ENCODE measurements at regions not wholly inside any gene's neighbourhood (a gene's known extent, or its start where the extent isn't known, plus 50 kb on each side); places are given as distances from the start of the nearest gene placed in this dataset.
A peak's percentile ranks its signal among the peaks of the same experiment; 100 is the strongest.

- no peak for DNase-seq (ENCODE audit: low spot score)
- H3K36me3 ChIP-seq = no peaks in the 10 kb centered on the region
- TF ChIP-seq, protein P1, sequence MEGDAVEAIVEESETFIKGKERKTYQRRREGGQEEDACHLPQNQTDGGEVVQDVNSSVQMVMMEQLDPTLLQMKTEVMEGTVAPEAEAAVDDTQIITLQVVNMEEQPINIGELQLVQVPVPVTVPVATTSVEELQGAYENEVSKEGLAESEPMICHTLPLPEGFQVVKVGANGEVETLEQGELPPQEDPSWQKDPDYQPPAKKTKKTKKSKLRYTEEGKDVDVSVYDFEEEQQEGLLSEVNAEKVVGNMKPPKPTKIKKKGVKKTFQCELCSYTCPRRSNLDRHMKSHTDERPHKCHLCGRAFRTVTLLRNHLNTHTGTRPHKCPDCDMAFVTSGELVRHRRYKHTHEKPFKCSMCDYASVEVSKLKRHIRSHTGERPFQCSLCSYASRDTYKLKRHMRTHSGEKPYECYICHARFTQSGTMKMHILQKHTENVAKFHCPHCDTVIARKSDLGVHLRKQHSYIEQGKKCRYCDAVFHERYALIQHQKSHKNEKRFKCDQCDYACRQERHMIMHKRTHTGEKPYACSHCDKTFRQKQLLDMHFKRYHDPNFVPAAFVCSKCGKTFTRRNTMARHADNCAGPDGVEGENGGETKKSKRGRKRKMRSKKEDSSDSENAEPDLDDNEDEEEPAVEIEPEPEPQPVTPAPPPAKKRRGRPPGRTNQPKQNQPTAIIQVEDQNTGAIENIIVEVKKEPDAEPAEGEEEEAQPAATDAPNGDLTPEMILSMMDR (IDR thresholded peaks at IDR 0.05) = no peak
- peaks cover 0 to 36% of the 10 kb centered on the region in 2 donors for H3K4me1 ChIP-seq
- no peaks in the 10 kb centered on the region for H3K27me3 ChIP-seq
- H3K27ac ChIP-seq = peak overlapping the region in 1 of 2 donors; percentile 68
- H3K4me3 ChIP-seq = no peak overlapping the region
- H3K9me3 ChIP-seq = peaks cover 0 to 30% of the 10 kb centered on the region in 2 donors
Observed at GRCh38 chr21:16476056-16476825, 746.5 kb downstream of the USP25 start.

GRCh38 chr21:16488042-16488441, 758.3 kb downstream of the USP25 start:
- TF ChIP-seq, protein P1 (IDR thresholded peaks at IDR 0.05) = no peak
- Histone ChIP-seq H3K36me3 (no peaks in the 10 kb centered on the region), H3K27me3 (no peaks in the 10 kb centered on the region), H3K4me3 (no peak overlapping the region), H3K27ac (peak overlapping the region in 1 of 2 donors; percentile 16), H3K4me1 (peaks cover 0 to 18% of the 10 kb centered on the region in 2 donors), H3K9me3 (peaks cover 0 to 8% of the 10 kb centered on the region in 2 donors)
- no peak for DNase-seq (ENCODE audit: low spot score)

DNA sequence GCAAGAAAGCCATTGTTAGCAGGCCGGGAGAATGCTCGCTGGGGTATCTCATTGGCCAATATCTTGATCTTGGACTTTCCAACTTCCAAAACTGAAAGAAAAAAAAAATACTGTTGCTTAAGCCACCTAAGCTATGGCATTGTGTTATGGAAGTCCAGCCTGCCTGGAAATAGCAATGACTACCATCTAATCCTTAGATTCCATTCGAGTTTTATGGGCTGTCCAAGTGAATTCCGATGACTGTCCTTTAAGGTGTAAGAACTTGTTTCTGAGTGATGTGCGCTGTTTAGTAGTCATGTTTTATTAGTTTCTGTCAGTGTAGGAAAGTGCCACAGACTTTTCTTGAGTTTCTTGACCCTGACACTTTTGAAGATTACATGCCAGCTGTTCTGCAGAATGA, 762.6 kb downstream of the USP25 start:
- no peak overlapping the region for H3K4me3 ChIP-seq
- H3K27me3 ChIP-seq = no peaks in the 10 kb centered on the region
- H3K36me3 ChIP-seq = no peaks in the 10 kb centered on the region
- H3K9me3 ChIP-seq = no peaks in the 10 kb centered on the region
- TF ChIP-seq, protein P1 (IDR thresholded peaks at IDR 0.05) = no peak
- DNase-seq (ENCODE audit: low spot score) = no peak
- peaks cover 0 to 18% of the 10 kb centered on the region in 2 donors for H3K4me1 ChIP-seq
- H3K27ac ChIP-seq = no peak overlapping the region

DNA sequence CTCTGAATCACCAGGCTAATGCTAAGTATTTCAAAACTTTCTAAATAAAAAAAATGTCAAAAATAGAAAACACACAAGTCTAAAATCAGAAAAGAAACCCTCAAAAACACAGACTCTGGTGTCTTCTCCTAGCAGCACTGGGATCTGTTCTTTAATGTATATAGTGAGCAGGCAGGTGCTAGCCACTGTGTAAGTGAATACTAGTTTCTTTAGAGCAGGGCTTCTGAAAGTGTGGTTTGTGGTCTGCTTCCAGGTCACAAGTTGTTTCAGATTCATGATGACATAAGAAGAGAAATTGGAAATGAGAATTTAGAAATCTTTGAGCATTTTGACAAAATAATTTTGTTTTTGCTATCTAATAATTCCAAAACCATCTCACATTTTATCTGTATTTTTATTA, 763.1 kb downstream of the USP25 start:
- Histone ChIP-seq H3K27me3 (no peaks in the 10 kb centered on the region), H3K4me3 (no peak overlapping the region), H3K27ac (no peak overlapping the region), H3K36me3 (no peaks in the 10 kb centered on the region), H3K9me3 (no peaks in the 10 kb centered on the region), H3K4me1 (peaks cover 0 to 18% of the 10 kb centered on the region in 2 donors)
- no peak for DNase-seq (ENCODE audit: low spot score)
- TF ChIP-seq, protein P1 (IDR thresholded peaks at IDR 0.05) = no peak

GRCh38 chr21:16496609-16497008, 766.8 kb downstream of the USP25 start:
- H3K36me3 ChIP-seq = no peaks in the 10 kb centered on the region
- no peak for DNase-seq (ENCODE audit: low spot score)
- TF ChIP-seq, protein P1 (IDR thresholded peaks at IDR 0.05) = no peak
- H3K4me3 ChIP-seq = no peak overlapping the region
- H3K27ac ChIP-seq = no peak overlapping the region
- H3K9me3 ChIP-seq = no peaks in the 10 kb centered on the region
- H3K27me3 ChIP-seq = no peaks in the 10 kb centered on the region
- H3K4me1 ChIP-seq = peaks cover 0 to 2% of the 10 kb centered on the region in 2 donors

GRCh38 chr21:16500271-16500670, 770.5 kb downstream of the USP25 start:
- H3K36me3 ChIP-seq = no peaks in the 10 kb centered on the region
- no peak overlapping the region for H3K27ac ChIP-seq
- TF ChIP-seq, protein P1 (IDR thresholded peaks at IDR 0.05) = no peak
- DNase-seq (ENCODE audit: low spot score) = no peak
- no peaks in the 10 kb centered on the region for H3K9me3 ChIP-seq
- peaks cover 0 to 7% of the 10 kb centered on the region in 2 donors for H3K4me1 ChIP-seq
- no peak overlapping the region for H3K4me3 ChIP-seq
- H3K27me3 ChIP-seq = no peaks in the 10 kb centered on the region
